A549 (cell line): ENCODE measurements at regions not wholly inside any gene's neighbourhood (a gene's known extent, or its start where the extent isn't known, plus 50 kb on each side); places are given as distances from the start of the nearest gene placed in this dataset.

Source experiments
- ATAC-seq, 2 experiments: fragments of 200-7000 bp in 1 of 2; fragments of >200 bp in 1 of 2; cut with Nextera tagmentation in 1 of 2; cut with Tn5 transposase in 1 of 2; 3 replicates each; pipeline versions ENCODE4 v1.8.0 to v1.9.1; 2018 to 2020; ENCODE audit warnings: mild to moderate bottlenecking in 1 of 2, moderate library complexity in 1 of 2
- CTCF ChIA-PET: fragments of 300-600 bp; sonication (Branson Sonifier 250); formaldehyde crosslinking; extraction: SDS; loops from one replicate; lab custom pipeline; 2021; ENCODE audit warnings: antibody characterized with exemption, inconsistent platforms; lab: Yijun Ruan, JAX
- POLR2A ChIA-PET: fragments of 350-600 bp; formaldehyde crosslinking; extraction: SDS; loops from one replicate; lab custom pipeline; 2021; ENCODE audit warnings: antibody characterized with exemption, inconsistent platforms; lab: Yijun Ruan, JAX
- DNase-seq, 2 experiments: peaks; one replicate each; pipeline versions ENCODE4 v3.0.0 to v3.0.0-alpha.2; 2011 to 2016; ENCODE audit warnings: low read depth in 1 of 2, low spot score in 1 of 2
- FAIRE-seq: peaks from 2 replicates; lab custom pipeline; 2011; peaks lifted over from hg19 to GRCh38; lab: Jason Lieb, UNC
- H3K27ac ChIP-seq, 2 experiments: fragments of >200 bp; sonication (Bioruptor Twin); formaldehyde crosslinking; 3 replicates each; pipeline ENCODE4 v1.5.1; 2016 to 2017
- H3K4me1 ChIP-seq: fragments of >200 bp; sonication (Bioruptor Twin); formaldehyde crosslinking; 3 replicates; pipeline ENCODE4 v1.6.1; 2016
- H3K4me2 ChIP-seq: fragments of >200 bp; sonication (Bioruptor Twin); formaldehyde crosslinking; 3 replicates; pipeline ENCODE4 v1.6.1; 2016
- H3K4me3 ChIP-seq: fragments of >200 bp; sonication (Bioruptor Twin); formaldehyde crosslinking; 3 replicates; pipeline ENCODE4 v1.5.1; 2016
- H3K9me3 ChIP-seq: fragments of >200 bp; sonication (Bioruptor Twin); formaldehyde crosslinking; 3 replicates; pipeline ENCODE4 v1.6.1; 2016
- BCL3 ChIP-seq: fragments of >200 bp; sonication (Bioruptor Twin); formaldehyde crosslinking; IDR thresholded peaks from 3 replicates; pipeline ENCODE4 v1.6.1; 2016
- BHLHE40 ChIP-seq: IDR thresholded peaks from 2 replicates; pipeline ENCODE4 v1.6.1; 2012; ENCODE audit warnings: low read depth, low read length, inconsistent platforms
- CBX2 ChIP-seq: fragments of 200-600 bp; sonication (generic); IDR thresholded peaks from 2 replicates; pipeline ENCODE4 v1.6.1; 2016; ENCODE audit warnings: low read depth, mild to moderate bottlenecking, borderline replicate concordance
- CEBPB ChIP-seq, 2 experiments: fragments of >200 bp in 1 of 2; sonication (Bioruptor Twin) in 1 of 2; formaldehyde crosslinking in 1 of 2; IDR thresholded peaks; 2 replicates each; pipeline ENCODE4 v1.6.1; 2012 to 2016
- CHD4 ChIP-seq: fragments of 200-600 bp; sonication (generic); IDR thresholded peaks from 2 replicates; pipeline ENCODE4 v1.6.1; 2016; ENCODE audit warnings: antibody characterized with exemption, mild to moderate bottlenecking, borderline replicate concordance
- ESRRA ChIP-seq: fragments of 150-350 bp; IDR thresholded peaks from 2 replicates; pipeline ENCODE4 v1.6.1; 2014; ENCODE audit warnings: mild to moderate bottlenecking, low read length, borderline replicate concordance
- FOXS1 ChIP-seq: fragments of 250-450 bp; sonication (Bioruptor Pico); IDR thresholded peaks from 2 replicates; pipeline ENCODE4 v1.5.0; 2020; ENCODE audit warnings: mild to moderate bottlenecking, moderate library complexity
- GATA3 ChIP-seq: IDR thresholded peaks from 2 replicates; pipeline ENCODE4 v1.6.1; 2012; ENCODE audit warnings: borderline replicate concordance
- HDAC2 ChIP-seq: fragments of 200-600 bp; sonication (generic); IDR thresholded peaks from 2 replicates; pipeline ENCODE4 v1.6.1; 2016
- HEYL ChIP-seq: fragments of 250-450 bp; sonication (Bioruptor Pico); IDR thresholded peaks from 2 replicates; pipeline ENCODE4 v1.8.0; 2021; ENCODE audit warnings: mild to moderate bottlenecking, moderate library complexity
- HOXA7 ChIP-seq: fragments of 250-450 bp; sonication (Bioruptor Pico); IDR thresholded peaks from 2 replicates; pipeline ENCODE4 v1.5.0; 2020; ENCODE audit warnings: mild to moderate bottlenecking, moderate library complexity
- HOXB13 ChIP-seq: fragments of 250-450 bp; sonication (Bioruptor Pico); IDR thresholded peaks from 2 replicates; pipeline ENCODE4 v1.5.0; 2020; ENCODE audit warnings: low read depth, mild to moderate bottlenecking, moderate library complexity
- JUNB ChIP-seq: fragments of >200 bp; sonication (Bioruptor Twin); formaldehyde crosslinking; IDR thresholded peaks from 2 replicates; pipeline ENCODE4 v1.6.1; 2016
- KDM1A ChIP-seq: fragments of 200-600 bp; sonication (generic); IDR thresholded peaks from 2 replicates; pipeline ENCODE4 v1.6.1; 2016; ENCODE audit warnings: low read depth, mild to moderate bottlenecking
- MYC ChIP-seq: IDR thresholded peaks from 2 replicates; pipeline ENCODE4 v1.6.1; 2012; ENCODE audit warnings: mild to moderate bottlenecking, inconsistent platforms, low read length, improper control_type of control experiment, borderline replicate concordance
- NPAS2 ChIP-seq: fragments of 250-450 bp; sonication (Bioruptor Pico); IDR thresholded peaks from 2 replicates; pipeline ENCODE4 v1.8.0; 2022; ENCODE audit warnings: mild to moderate bottlenecking, moderate library complexity, borderline replicate concordance
- NR3C1 ChIP-seq: fragments of >200 bp; sonication (Bioruptor Twin); formaldehyde crosslinking; IDR thresholded peaks from 3 replicates; pipeline ENCODE4 v1.6.1; 2017
- RARB ChIP-seq: fragments of 250-450 bp; sonication (Bioruptor Pico); IDR thresholded peaks from 2 replicates; pipeline ENCODE4 v1.8.0; 2021; ENCODE audit warnings: mild to moderate bottlenecking, moderate library complexity
- RCOR1 ChIP-seq: fragments of 150-350 bp; IDR thresholded peaks from 2 replicates; pipeline ENCODE4 v1.6.1; 2014; ENCODE audit warnings: antibody characterized with exemption, low read length, low read depth
- RFX5 ChIP-seq: fragments of 450-650 bp; IDR thresholded peaks from 2 replicates; pipeline ENCODE4 v1.7.1; 2014; ENCODE audit warnings: antibody characterized with exemption, mild to moderate bottlenecking, moderate library complexity
- SREBF2 ChIP-seq: fragments of 450-650 bp; IDR thresholded peaks from 2 replicates; pipeline ENCODE4 v1.6.1; 2014; ENCODE audit warnings: mild to moderate bottlenecking, moderate library complexity
- TFCP2L1 ChIP-seq: fragments of 250-450 bp; sonication (Bioruptor Pico); IDR thresholded peaks from 2 replicates; pipeline ENCODE4 v1.5.0; 2021; ENCODE audit warnings: mild to moderate bottlenecking
- TP53 ChIP-seq: fragments of 250-450 bp; sonication (Bioruptor Pico); IDR thresholded peaks from 2 replicates; pipeline ENCODE4 v1.5.0; 2021; ENCODE audit warnings: mild to moderate bottlenecking, moderate library complexity
- ZFP36 ChIP-seq: fragments of 450-650 bp; IDR thresholded peaks from 2 replicates; pipeline ENCODE4 v1.6.1; 2014; ENCODE audit warnings: borderline replicate concordance; ENCODE audit not compliant: partially characterized antibody
- ZNF302 ChIP-seq: fragments of 250-450 bp; sonication (Bioruptor Pico); IDR thresholded peaks from 2 replicates; pipeline ENCODE4 v1.9.0; 2021; ENCODE audit warnings: inconsistent platforms, mild to moderate bottlenecking, moderate library complexity
- WGBS: methylation state at CpG from one replicate; pipeline ENCODE4 v1.1.6; 2017; ENCODE audit errors: missing lambda C conversion rate; 5-methylcytosine and 5-hydroxymethylcytosine counted together
- TF ChIP-seq, protein P1 (sequence below): IDR thresholded peaks from 2 replicates; pipeline ENCODE4 v1.6.1; 2012; ENCODE audit warnings: low read depth, borderline replicate concordance
- TF ChIP-seq, protein P2 (sequence below): fragments of 250-450 bp; sonication (Bioruptor Pico); IDR thresholded peaks from 2 replicates; pipeline ENCODE4 v1.5.0; 2021; ENCODE audit warnings: mild to moderate bottlenecking, moderate library complexity, borderline replicate concordance
- TF ChIP-seq, protein P3 (sequence below): IDR thresholded peaks from 2 replicates; pipeline ENCODE4 v1.6.1; 2012
- TF ChIP-seq, protein P4 (sequence below): fragments of 150-350 bp; IDR thresholded peaks from 2 replicates; pipeline ENCODE4 v1.6.1; 2014; ENCODE audit warnings: low read depth, mild to moderate bottlenecking, low read length

DNA sequence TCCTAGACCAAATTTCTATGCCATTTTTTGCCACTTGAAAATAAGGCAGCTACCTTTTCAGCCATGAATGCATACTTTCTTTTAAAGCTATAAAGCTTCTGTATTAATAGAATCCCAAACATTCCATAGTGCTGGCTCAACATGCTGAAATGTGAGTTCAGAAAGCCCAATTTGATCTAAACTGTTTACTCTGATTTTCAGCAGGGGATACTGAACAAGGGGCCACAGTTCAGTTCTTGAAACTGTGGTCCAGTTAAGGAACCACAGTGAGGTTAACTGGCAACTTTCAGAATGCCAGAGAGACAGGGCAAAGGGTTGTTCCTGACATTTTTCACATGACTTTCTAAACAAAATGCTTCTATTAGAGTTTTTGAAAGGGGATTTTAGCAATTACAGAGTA is 85.7 kb upstream of the COL11A1 start:
- FAIRE-seq: no peak
- ChIA-PET POLR2A (no interaction called here), CTCF (no interaction called here)
- Histone ChIP-seq H3K4me3 (no peak overlapping the region), H3K9me3 (no peaks in the 10 kb centered on the region), H3K4me1 (0 out of 3 replicates have a peak, but pooled peaks cover 4% of the 10 kb centered on the region), H3K4me2 (peak overlapping the region; percentile 34; the same call in 1 of the 3 replicates), H3K27ac (no peak overlapping the region)
- no peak for TF ChIP-seq RCOR1
- no peak for TF ChIP-seq HDAC2
- TF ChIP-seq JUNB: no peak
- TF ChIP-seq RARB (CRISPR knock-in tag): no peak
- TF ChIP-seq, protein P1, sequence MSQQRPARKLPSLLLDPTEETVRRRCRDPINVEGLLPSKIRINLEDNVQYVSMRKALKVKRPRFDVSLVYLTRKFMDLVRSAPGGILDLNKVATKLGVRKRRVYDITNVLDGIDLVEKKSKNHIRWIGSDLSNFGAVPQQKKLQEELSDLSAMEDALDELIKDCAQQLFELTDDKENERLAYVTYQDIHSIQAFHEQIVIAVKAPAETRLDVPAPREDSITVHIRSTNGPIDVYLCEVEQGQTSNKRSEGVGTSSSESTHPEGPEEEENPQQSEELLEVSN: no peak
- no peak for TF ChIP-seq ZNF302 (CRISPR knock-in tag)
- TF ChIP-seq CHD4: no peak
- TF ChIP-seq BCL3: no peak
- TF ChIP-seq CEBPB (IDR thresholded peaks at IDR 0.05): no peak
- no peak for TF ChIP-seq ESRRA
- no peak for ATAC-seq
- no peak for DNase-seq

DNA sequence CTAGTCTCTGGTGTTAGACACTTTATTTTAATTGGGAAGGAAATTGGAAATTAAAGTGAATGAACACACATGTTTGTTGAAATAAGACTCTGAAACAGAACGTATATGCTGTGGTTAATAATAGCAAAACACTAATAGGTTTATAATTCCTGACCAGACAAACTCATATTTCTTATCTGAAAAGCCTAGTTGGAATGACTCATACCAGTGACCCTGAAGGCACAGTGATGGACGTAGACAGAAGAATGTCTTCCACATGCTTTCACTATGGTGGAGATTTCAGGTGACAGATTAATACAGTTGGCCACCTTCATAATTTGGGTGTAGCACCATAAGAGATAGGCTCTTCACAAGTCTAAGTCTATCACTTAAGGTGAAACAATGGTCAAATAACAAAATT is 83.0 kb upstream of the COL11A1 start:
- 5% methylated on average over 2 of the region's 2 CpGs for WGBS
- CTCF ChIA-PET: no interaction called here

DNA sequence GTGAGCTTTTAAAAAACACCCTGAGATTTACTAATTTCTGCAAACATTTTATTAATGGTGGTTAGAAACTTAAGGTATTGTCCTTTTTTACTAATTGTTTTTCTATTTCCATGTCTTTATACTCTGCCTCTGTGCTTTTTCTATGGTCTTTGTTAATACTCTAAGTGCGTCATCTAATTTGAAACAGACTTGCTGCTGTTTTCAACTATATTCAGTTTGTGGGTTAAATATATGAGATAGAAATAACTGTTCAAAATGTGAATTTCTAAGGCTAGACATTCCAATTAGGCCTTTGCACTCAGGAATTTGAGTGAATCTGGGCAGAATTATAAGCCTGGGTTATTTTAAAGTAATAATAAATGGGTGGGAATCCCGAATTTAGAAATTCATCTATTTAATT is 82.4 kb upstream of the COL11A1 start:
- 0 out of 3 replicates have a peak, but pooled peaks cover 4% of the 10 kb centered on the region for H3K4me1 ChIP-seq
- FAIRE-seq (no peak), DNase-seq (no peak), ATAC-seq (no peak)
- WGBS: 52% methylated on average over 2 of the region's 2 CpGs
- no peak overlapping the region for H3K27ac ChIP-seq
- H3K4me2 ChIP-seq: no peak overlapping the region
- CTCF ChIA-PET: interaction anchor here (1.2 kb wide), 1 partner anchor 32 kb away, joined by 5 read pairs; no protein-coding TSS in a partner anchor
- POLR2A ChIA-PET: no interaction called here
- no peaks in the 10 kb centered on the region for H3K9me3 ChIP-seq
- TF ChIP-seq JUNB (no peak), HOXB13 (CRISPR knock-in tag) (no peak), RCOR1 (no peak), CBX2 (no peak), RARB (CRISPR knock-in tag) (no peak), HOXA7 (CRISPR knock-in tag) (no peak), FOXS1 (CRISPR knock-in tag) (no peak), BHLHE40 (no peak), TFCP2L1 (no peak)
- TF ChIP-seq, protein P2, sequence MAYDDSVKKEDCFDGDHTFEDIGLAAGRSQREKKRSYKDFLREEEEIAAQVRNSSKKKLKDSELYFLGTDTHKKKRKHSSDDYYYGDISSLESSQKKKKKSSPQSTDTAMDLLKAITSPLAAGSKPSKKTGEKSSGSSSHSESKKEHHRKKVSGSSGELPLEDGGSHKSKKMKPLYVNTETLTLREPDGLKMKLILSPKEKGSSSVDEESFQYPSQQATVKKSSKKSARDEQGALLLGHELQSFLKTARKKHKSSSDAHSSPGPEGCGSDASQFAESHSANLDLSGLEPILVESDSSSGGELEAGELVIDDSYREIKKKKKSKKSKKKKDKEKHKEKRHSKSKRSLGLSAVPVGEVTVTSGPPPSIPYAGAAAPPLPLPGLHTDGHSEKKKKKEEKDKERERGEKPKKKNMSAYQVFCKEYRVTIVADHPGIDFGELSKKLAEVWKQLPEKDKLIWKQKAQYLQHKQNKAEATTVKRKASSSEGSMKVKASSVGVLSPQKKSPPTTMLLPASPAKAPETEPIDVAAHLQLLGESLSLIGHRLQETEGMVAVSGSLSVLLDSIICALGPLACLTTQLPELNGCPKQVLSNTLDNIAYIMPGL (CRISPR knock-in tag): no peak
- H3K4me3 ChIP-seq: no peak overlapping the region

More for the DNA sequence above, 83.0 kb upstream of the COL11A1 start:
- ATAC-seq: no peak
- TF ChIP-seq RFX5 (no peak), HOXB13 (CRISPR knock-in tag) (no peak), HOXA7 (CRISPR knock-in tag) (no peak), GATA3 (no peak), HEYL (CRISPR knock-in tag) (no peak), NR3C1 (no peak), TP53 (CRISPR knock-in tag) (no peak), NPAS2 (no peak), MYC (no peak), SREBF2 (no peak), ZFP36 (no peak), KDM1A (no peak)
- TF ChIP-seq, protein P3, sequence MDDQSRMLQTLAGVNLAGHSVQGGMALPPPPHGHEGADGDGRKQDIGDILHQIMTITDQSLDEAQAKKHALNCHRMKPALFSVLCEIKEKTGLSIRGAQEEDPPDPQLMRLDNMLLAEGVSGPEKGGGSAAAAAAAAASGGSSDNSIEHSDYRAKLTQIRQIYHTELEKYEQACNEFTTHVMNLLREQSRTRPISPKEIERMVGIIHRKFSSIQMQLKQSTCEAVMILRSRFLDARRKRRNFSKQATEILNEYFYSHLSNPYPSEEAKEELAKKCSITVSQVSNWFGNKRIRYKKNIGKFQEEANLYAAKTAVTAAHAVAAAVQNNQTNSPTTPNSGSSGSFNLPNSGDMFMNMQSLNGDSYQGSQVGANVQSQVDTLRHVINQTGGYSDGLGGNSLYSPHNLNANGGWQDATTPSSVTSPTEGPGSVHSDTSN: no peak
- TF ChIP-seq, protein P4, sequence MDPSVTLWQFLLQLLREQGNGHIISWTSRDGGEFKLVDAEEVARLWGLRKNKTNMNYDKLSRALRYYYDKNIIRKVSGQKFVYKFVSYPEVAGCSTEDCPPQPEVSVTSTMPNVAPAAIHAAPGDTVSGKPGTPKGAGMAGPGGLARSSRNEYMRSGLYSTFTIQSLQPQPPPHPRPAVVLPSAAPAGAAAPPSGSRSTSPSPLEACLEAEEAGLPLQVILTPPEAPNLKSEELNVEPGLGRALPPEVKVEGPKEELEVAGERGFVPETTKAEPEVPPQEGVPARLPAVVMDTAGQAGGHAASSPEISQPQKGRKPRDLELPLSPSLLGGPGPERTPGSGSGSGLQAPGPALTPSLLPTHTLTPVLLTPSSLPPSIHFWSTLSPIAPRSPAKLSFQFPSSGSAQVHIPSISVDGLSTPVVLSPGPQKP: no peak
- Histone ChIP-seq H3K27ac (no peak overlapping the region), H3K9me3 (no peaks in the 10 kb centered on the region), H3K4me1 (0 out of 3 replicates have a peak, but pooled peaks cover 4% of the 10 kb centered on the region), H3K4me2 (no peak overlapping the region), H3K4me3 (no peak overlapping the region)
- POLR2A ChIA-PET: no interaction called here
- FAIRE-seq: no peak
- DNase-seq: no peak
